ENCODE measurements at regions not wholly inside any gene's neighbourhood (a gene's known extent, or its start where the extent isn't known, plus 50 kb on each side); places are given as distances from the start of the nearest gene placed in this dataset.

DNA sequence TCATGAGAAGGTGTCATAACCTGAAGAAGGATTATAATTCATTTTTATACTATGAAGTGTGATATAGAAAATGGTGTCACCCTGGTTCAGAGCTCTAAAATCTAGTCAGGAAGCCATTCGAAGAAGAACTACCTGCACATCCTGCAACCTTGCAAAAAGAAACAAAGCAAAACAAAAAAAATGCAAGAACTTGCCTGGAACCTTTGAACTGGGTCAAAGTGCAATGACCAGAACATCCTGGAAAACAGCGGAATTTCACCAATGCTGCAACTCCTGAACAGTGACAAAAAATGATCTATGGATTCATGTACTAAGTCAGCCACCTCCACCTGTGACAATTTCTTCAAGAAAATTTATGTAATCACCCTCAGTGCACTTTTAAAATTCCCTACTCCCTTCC lies 1083.3 kb upstream of the GYPC start:
- no peaks in the 10 kb centered on the region for H3K27me3 ChIP-seq (replicated peaks in 1 of 7)
- H3K27ac ChIP-seq, result no peak overlapping the region
- no peaks in the 10 kb centered on the region for H3K4me1 ChIP-seq
- no peak overlapping the region for H3K4me3 ChIP-seq
- TF ChIP-seq, protein P1, sequence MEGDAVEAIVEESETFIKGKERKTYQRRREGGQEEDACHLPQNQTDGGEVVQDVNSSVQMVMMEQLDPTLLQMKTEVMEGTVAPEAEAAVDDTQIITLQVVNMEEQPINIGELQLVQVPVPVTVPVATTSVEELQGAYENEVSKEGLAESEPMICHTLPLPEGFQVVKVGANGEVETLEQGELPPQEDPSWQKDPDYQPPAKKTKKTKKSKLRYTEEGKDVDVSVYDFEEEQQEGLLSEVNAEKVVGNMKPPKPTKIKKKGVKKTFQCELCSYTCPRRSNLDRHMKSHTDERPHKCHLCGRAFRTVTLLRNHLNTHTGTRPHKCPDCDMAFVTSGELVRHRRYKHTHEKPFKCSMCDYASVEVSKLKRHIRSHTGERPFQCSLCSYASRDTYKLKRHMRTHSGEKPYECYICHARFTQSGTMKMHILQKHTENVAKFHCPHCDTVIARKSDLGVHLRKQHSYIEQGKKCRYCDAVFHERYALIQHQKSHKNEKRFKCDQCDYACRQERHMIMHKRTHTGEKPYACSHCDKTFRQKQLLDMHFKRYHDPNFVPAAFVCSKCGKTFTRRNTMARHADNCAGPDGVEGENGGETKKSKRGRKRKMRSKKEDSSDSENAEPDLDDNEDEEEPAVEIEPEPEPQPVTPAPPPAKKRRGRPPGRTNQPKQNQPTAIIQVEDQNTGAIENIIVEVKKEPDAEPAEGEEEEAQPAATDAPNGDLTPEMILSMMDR (IDR thresholded peaks at IDR 0.05 in 8 of 11, conservative IDR thresholded peaks at IDR 0.05 in 3 of 11), result no peak
- no peak for TF ChIP-seq POLR2AphosphoS5 (IDR thresholded peaks at IDR 0.05)
- TF ChIP-seq POLR2A (IDR thresholded peaks at IDR 0.05), result no peak
- no peaks in the 10 kb centered on the region for H3K36me3 ChIP-seq
- DNase-seq, result no peak
- WGBS, 5 donors, result 39 to 53% (median 50%) methylated on average over 2 of the region's 2 CpGs
- H3K9me3 ChIP-seq, result no peaks in the 10 kb centered on the region
- intact Hi-C loops (cut with DNase I; ENCODE audit: low total_unique reads), result no loop called here

DNA sequence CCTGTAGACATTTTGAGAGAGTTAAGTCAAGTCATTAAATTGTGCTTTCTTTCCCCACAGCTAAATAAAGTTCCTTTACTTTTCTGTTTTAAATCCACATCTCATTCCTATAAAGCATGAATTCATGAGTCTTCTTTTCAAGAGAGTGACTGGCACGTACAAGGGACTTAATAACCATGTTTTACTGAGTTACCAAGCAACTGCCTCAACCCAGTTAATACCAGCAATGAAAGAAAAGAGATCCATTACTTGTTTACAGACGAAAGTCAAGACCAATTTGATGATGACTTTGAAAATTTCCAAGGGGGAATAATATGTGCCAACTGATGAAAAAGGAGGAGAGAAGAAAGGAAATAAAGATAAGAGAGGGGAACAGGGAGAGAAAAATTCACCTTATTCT lies 1082.5 kb upstream of the GYPC start:
- H3K27ac ChIP-seq, result no peak overlapping the region
- WGBS, 5 donors, result 61 to 75% (median 72%) methylated on average over 2 of the region's 2 CpGs
- no peaks in the 10 kb centered on the region for H3K36me3 ChIP-seq
- no peaks in the 10 kb centered on the region for H3K4me1 ChIP-seq
- no peaks in the 10 kb centered on the region for H3K27me3 ChIP-seq (replicated peaks in 1 of 7)
- DNase-seq, result no peak
- no peak for TF ChIP-seq POLR2A (IDR thresholded peaks at IDR 0.05)
- TF ChIP-seq, protein P1 (IDR thresholded peaks at IDR 0.05 in 8 of 11, conservative IDR thresholded peaks at IDR 0.05 in 3 of 11), result no peak
- H3K4me3 ChIP-seq, result no peak overlapping the region
- intact Hi-C loops (cut with DNase I; ENCODE audit: low total_unique reads), result no loop called here
- H3K9me3 ChIP-seq, result no peaks in the 10 kb centered on the region

DNA sequence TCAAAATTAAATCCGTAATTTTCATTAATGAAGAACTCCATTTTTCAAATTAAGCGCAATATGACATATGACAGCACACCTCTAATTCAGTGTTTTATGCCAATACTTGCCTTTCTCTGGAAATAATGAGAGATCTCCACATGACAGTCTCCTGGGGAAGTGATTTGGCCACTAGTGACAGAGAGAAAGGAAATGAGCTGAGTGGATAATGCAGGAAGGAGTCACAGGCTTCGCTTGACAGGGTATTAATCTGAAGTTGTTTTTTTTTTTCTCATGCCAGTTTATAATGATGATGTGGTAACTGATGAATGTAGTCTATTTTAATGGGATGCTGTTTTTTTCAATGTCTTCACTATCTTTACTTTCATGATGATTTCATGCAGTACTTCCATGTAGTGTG lies 1079.4 kb upstream of the GYPC start:
- Histone ChIP-seq H3K4me3 (no peak overlapping the region), H3K9me3 (no peaks in the 10 kb centered on the region), H3K36me3 (no peaks in the 10 kb centered on the region), H3K27me3 (replicated peaks in 1 of 7) (no peaks in the 10 kb centered on the region), H3K4me1 (no peaks in the 10 kb centered on the region), H3K27ac (no peak overlapping the region)
- TF ChIP-seq POLR2A (IDR thresholded peaks at IDR 0.05) (no peak), POLR2AphosphoS5 (IDR thresholded peaks at IDR 0.05) (no peak)
- TF ChIP-seq, protein P1 (IDR thresholded peaks at IDR 0.05 in 8 of 11, conservative IDR thresholded peaks at IDR 0.05 in 3 of 11), result no peak
- DNase-seq, result no peak
- WGBS, 5 donors, result 69 to 79% (median 74%) methylated on average over 3 of the region's 3 CpGs
- intact Hi-C loops (cut with DNase I; ENCODE audit: low total_unique reads), result no loop called here

DNA sequence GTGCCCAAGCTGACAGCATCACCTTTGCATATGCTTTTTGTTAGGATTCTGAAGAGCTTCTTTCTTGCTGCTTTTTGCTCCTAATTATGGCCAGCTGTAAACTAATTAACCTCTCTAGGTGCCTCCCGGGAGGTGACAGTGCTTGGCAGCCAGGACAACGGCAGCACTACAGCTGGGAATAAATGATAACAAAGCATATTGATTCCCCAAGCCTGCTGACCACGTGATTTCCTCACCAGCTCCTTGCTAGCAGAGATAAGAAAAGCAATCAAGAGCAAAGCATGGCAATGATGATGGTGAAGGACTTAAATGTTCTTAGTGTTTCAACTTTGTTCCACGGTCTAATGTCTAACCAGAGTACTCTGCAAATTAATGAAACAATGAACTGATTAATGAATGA lies 1074.4 kb upstream of the GYPC start:
- Histone ChIP-seq H3K36me3 (no peaks in the 10 kb centered on the region), H3K9me3 (no peaks in the 10 kb centered on the region), H3K4me1 (no peaks in the 10 kb centered on the region), H3K27me3 (replicated peaks in 1 of 7) (no peaks in the 10 kb centered on the region), H3K4me3 (no peak overlapping the region), H3K27ac (no peak overlapping the region)
- WGBS, 5 donors, result 5 to 14% (median 6%) methylated on average over 4 of the region's 4 CpGs
- no peak for DNase-seq
- TF ChIP-seq POLR2A (IDR thresholded peaks at IDR 0.05) (no peak), POLR2AphosphoS5 (IDR thresholded peaks at IDR 0.05) (no peak)
- TF ChIP-seq, protein P1 (IDR thresholded peaks at IDR 0.05 in 8 of 11, conservative IDR thresholded peaks at IDR 0.05 in 3 of 11), result no peak
- intact Hi-C loops (cut with DNase I; ENCODE audit: low total_unique reads), result no loop called here

All from spleen (tissue), 11 donors.